ENCODE measurements at regions not wholly inside any gene's neighbourhood (a gene's known extent, or its start where the extent isn't known, plus 50 kb on each side); places are given as distances from the start of the nearest gene placed in this dataset.

DNA sequence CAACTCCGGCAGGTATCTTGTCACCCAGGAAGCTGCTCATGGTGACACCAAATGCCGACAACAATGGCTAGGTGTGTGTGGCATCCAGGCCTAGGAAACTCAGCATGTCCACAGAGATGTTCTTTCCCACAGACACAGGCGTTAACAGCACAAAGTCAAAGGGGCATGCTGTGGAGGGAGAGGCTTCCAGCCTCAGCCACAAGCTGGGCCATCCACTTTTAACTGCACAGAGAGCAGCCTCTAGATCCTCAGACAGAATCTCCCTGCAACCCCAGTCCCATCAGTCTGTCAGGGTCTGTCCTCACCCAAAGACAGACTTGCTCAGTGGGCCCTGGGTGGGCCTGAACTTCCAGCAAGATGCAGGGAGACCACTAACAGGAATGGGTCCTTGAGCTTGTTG lies 58.5 kb upstream of the BCAR3 start:
- Histone ChIP-seq H3K4me3 (ENCODE audit: low read length) (no peak overlapping the region), H3K27me3 (ENCODE audit: control insufficient read depth, low read length) (no peaks in the 10 kb centered on the region), H4K20me1 (ENCODE audit: control insufficient read depth, insufficient read depth, low read depth, low read length) (no peaks in the 10 kb centered on the region), H3K79me2 (ENCODE audit: control insufficient read depth, low read length) (no peaks in the 10 kb centered on the region), H3K9me2 (replicated peaks; ENCODE audit: control insufficient read depth, low read length) (no peaks in the 10 kb centered on the region), H3K4me2 (ENCODE audit: low read length) (no peak overlapping the region), H3K4me1 (ENCODE audit: control insufficient read depth, low read length) (peaks cover 1% of the 10 kb centered on the region), H3F3A (ENCODE audit: control insufficient read depth, insufficient read depth) (no peaks in the 10 kb centered on the region), H3K27ac (ENCODE audit: low read depth, low read length) (no peak overlapping the region), H3K9me3 (ENCODE audit: control insufficient read depth, insufficient read depth, low read length) (no peaks in the 10 kb centered on the region), H3K36me3 (ENCODE audit: control insufficient read depth, low read length) (no peaks in the 10 kb centered on the region)
- TF ChIP-seq EZH2phosphoT487 (IDR thresholded peaks at IDR 0.05; ENCODE audit: borderline replicate concordance, low read length): no peak
- TF ChIP-seq CTCF (IDR thresholded peaks at IDR 0.05; ENCODE audit: low read depth, low read length, poor library complexity, severe bottlenecking): no peak

DNA sequence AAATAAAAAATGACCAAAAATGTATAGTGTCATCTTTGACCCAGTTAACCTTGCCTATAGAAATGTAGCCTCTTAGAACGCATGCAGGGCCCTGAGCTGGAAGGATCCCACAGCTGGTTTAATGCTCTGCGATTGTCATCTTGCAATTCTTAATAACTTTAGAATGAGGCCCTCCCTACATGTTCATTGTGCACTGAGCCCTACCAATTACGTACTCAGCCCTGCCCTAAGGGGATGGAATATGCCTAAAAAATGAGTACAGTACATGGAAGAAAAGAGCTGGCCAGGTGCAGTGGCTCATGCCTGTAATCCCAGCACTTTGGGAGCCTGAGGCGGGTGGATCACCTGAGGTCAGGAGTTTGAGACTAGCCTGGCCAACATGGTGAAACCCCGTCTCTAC lies 57.8 kb upstream of the BCAR3 start:
- peaks cover 7% of the 10 kb centered on the region for H3K4me1 ChIP-seq (ENCODE audit: control insufficient read depth, low read length)
- H3F3A ChIP-seq (ENCODE audit: control insufficient read depth, insufficient read depth): no peaks in the 10 kb centered on the region
- no peaks in the 10 kb centered on the region for H3K9me3 ChIP-seq (ENCODE audit: control insufficient read depth, insufficient read depth, low read length)
- no peak overlapping the region for H3K27ac ChIP-seq (ENCODE audit: low read depth, low read length)
- H4K20me1 ChIP-seq (ENCODE audit: control insufficient read depth, insufficient read depth, low read depth, low read length): no peaks in the 10 kb centered on the region
- no peaks in the 10 kb centered on the region for H3K36me3 ChIP-seq (ENCODE audit: control insufficient read depth, low read length)
- H3K9me2 ChIP-seq (replicated peaks; ENCODE audit: control insufficient read depth, low read length): no peaks in the 10 kb centered on the region
- H3K4me3 ChIP-seq (ENCODE audit: low read length): no peak overlapping the region
- H3K79me2 ChIP-seq (ENCODE audit: control insufficient read depth, low read length): no peaks in the 10 kb centered on the region
- H3K27me3 ChIP-seq (ENCODE audit: control insufficient read depth, low read length): no peaks in the 10 kb centered on the region
- no peak for TF ChIP-seq EZH2phosphoT487 (IDR thresholded peaks at IDR 0.05; ENCODE audit: borderline replicate concordance, low read length)
- TF ChIP-seq CTCF (IDR thresholded peaks at IDR 0.05; ENCODE audit: low read depth, low read length, poor library complexity, severe bottlenecking): no peak
- no peak overlapping the region for H3K4me2 ChIP-seq (ENCODE audit: low read length)

GRCh38 chr1:93738926-93739325 lies 57.3 kb upstream of the BCAR3 start:
- no peak overlapping the region for H3K4me2 ChIP-seq (ENCODE audit: low read length)
- TF ChIP-seq CTCF (IDR thresholded peaks at IDR 0.05; ENCODE audit: low read depth, low read length, poor library complexity, severe bottlenecking) (no peak), EZH2phosphoT487 (IDR thresholded peaks at IDR 0.05; ENCODE audit: borderline replicate concordance, low read length) (no peak)
- no peaks in the 10 kb centered on the region for H3K9me3 ChIP-seq (ENCODE audit: control insufficient read depth, insufficient read depth, low read length)
- H4K20me1 ChIP-seq (ENCODE audit: control insufficient read depth, insufficient read depth, low read depth, low read length): no peaks in the 10 kb centered on the region
- H3K9me2 ChIP-seq (replicated peaks; ENCODE audit: control insufficient read depth, low read length): no peaks in the 10 kb centered on the region
- no peak overlapping the region for H3K4me3 ChIP-seq (ENCODE audit: low read length)
- H3F3A ChIP-seq (ENCODE audit: control insufficient read depth, insufficient read depth): no peaks in the 10 kb centered on the region
- no peaks in the 10 kb centered on the region for H3K36me3 ChIP-seq (ENCODE audit: control insufficient read depth, low read length)
- no peaks in the 10 kb centered on the region for H3K27me3 ChIP-seq (ENCODE audit: control insufficient read depth, low read length)
- peaks cover 12% of the 10 kb centered on the region for H3K4me1 ChIP-seq (ENCODE audit: control insufficient read depth, low read length)
- H3K27ac ChIP-seq (ENCODE audit: low read depth, low read length): no peak overlapping the region
- H3K79me2 ChIP-seq (ENCODE audit: control insufficient read depth, low read length): no peaks in the 10 kb centered on the region
